Stomach (tissue), 8 donors: ENCODE measurements at regions not wholly inside any gene's neighbourhood (a gene's known extent, or its start where the extent isn't known, plus 50 kb on each side); places are given as distances from the start of the nearest gene placed in this dataset.

Experiments used
- DNase-seq, 2 donors: peaks; one replicate each; pipeline versions ENCODE4 v3.0.0 to v3.0.0-alpha.2; 2013 to 2019
- H3K27ac ChIP-seq, 5 donors: fragments of 200-600 bp in 4 of 5; sonication (generic) in 4 of 5; one replicate each; pipeline ENCODE4 v1.5.1; 2013 to 2019; ENCODE audit warnings: mild to moderate bottlenecking in 1 of 5, moderate library complexity in 1 of 5
- H3K27me3 ChIP-seq, 3 donors: fragments of 200-600 bp; sonication (generic); one replicate each; pipeline ENCODE4 v1.5.1; 2017 to 2019; ENCODE audit warnings: mixed run types in 1 of 3
- H3K36me3 ChIP-seq, 4 donors: fragments of 200-600 bp; sonication (generic); 1 replicate in 3 of 4; 2 replicates in 1 of 4; pipeline ENCODE4 v1.5.1; 2016 to 2019
- H3K4me1 ChIP-seq, 4 donors: fragments of 200-600 bp; sonication (generic); one replicate each; pipeline ENCODE4 v1.5.1; 2016 to 2019
- H3K4me3 ChIP-seq, 4 donors: fragments of 200-600 bp; sonication (generic) in 3 of 4; one replicate each; pipeline ENCODE4 v1.5.1; 2016 to 2019; ENCODE audit warnings: mild to moderate bottlenecking in 1 of 4
- H3K9me3 ChIP-seq, 4 donors: fragments of 200-600 bp; sonication (generic); one replicate each; pipeline ENCODE4 v1.5.1; 2016 to 2019
- EP300 ChIP-seq: sonication (generic); formaldehyde crosslinking; IDR thresholded peaks from one replicate; pipeline ENCODE4 v1.6.1; 2017; ENCODE audit warnings: antibody characterized with exemption
- POLR2A ChIP-seq, 4 donors: fragments of 450-650 bp; IDR thresholded peaks; one replicate each; pipeline ENCODE4 v1.6.1; 2016; ENCODE audit warnings: antibody characterized with exemption in 4 of 4, control low read depth in 2 of 4, mild to moderate bottlenecking in 1 of 4, moderate library complexity in 1 of 4
- POLR2AphosphoS5 ChIP-seq, 3 donors: sonication (generic); formaldehyde crosslinking; IDR thresholded peaks; one replicate each; pipeline ENCODE4 v1.6.1; 2016; ENCODE audit warnings: antibody characterized with exemption in 3 of 3
- WGBS, 5 donors: extraction: QIAGEN DNeasy Blood & Tissue Kit in 3 of 5; methylation state at CpG; one replicate each; pipeline versions ENCODE4 v1.1.5 to v1.1.7; 2013 to 2018; 5-methylcytosine and 5-hydroxymethylcytosine counted together
- intact Hi-C: fragments of 100-400 bp; cut with DNase I; formaldehyde crosslinking; loops from one replicate; pipeline ENCODE4 v1.15.1; 2023; ENCODE audit warnings: low total_unique reads
- TF ChIP-seq, protein P1 (sequence below), 7 experiments: fragments of 450-650 bp in 4 of 7; fragments of 200-600 bp in 3 of 7; sonication (generic) in 3 of 7; IDR thresholded peaks; one replicate each; pipeline ENCODE4 v1.5.1; 2016 to 2019; ENCODE audit warnings: antibody characterized with exemption in 7 of 7, control low read depth in 2 of 7, mild to moderate bottlenecking in 1 of 7
- donor health status: healthy with polysubstance abuse.
- donor health status: Bipolar disorder and iron deficiency.
- donor health status: healthy.

DNA sequence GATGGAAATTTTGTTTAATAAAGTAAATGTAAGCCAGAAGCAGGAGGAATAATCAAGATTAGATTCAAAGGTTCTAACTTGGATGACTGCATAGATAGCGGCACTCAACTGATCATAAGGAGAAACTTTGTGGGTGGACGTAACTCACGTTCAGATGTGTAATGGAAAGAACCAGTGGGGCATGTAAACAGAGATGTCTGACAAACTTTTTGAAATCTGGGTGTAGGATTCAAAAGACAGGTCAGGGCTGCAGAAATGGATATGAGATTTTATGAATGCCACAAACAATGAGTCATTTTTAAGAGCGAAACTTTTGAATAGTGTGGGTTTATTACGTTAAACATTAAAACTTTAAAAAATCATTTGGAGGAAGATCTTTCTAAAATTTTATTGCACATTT lies 375.6 kb downstream of the GBA3 start:
- WGBS, 5 donors: 82 to 95% (median 94%) methylated on average over 5 of the region's 5 CpGs
- no peaks in the 10 kb centered on the region for H3K36me3 ChIP-seq
- H3K4me3 ChIP-seq: no peak overlapping the region
- no peaks in the 10 kb centered on the region for H3K27me3 ChIP-seq
- DNase-seq: no peak
- H3K9me3 ChIP-seq: no peaks in the 10 kb centered on the region
- intact Hi-C loops: no loop called here
- H3K27ac ChIP-seq: no peak overlapping the region
- H3K4me1 ChIP-seq: no peaks in the 10 kb centered on the region
- TF ChIP-seq EP300 (no peak), POLR2A (IDR thresholded peaks at IDR 0.05) (no peak)
- TF ChIP-seq, protein P1, sequence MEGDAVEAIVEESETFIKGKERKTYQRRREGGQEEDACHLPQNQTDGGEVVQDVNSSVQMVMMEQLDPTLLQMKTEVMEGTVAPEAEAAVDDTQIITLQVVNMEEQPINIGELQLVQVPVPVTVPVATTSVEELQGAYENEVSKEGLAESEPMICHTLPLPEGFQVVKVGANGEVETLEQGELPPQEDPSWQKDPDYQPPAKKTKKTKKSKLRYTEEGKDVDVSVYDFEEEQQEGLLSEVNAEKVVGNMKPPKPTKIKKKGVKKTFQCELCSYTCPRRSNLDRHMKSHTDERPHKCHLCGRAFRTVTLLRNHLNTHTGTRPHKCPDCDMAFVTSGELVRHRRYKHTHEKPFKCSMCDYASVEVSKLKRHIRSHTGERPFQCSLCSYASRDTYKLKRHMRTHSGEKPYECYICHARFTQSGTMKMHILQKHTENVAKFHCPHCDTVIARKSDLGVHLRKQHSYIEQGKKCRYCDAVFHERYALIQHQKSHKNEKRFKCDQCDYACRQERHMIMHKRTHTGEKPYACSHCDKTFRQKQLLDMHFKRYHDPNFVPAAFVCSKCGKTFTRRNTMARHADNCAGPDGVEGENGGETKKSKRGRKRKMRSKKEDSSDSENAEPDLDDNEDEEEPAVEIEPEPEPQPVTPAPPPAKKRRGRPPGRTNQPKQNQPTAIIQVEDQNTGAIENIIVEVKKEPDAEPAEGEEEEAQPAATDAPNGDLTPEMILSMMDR (IDR thresholded peaks at IDR 0.05): no peak

DNA sequence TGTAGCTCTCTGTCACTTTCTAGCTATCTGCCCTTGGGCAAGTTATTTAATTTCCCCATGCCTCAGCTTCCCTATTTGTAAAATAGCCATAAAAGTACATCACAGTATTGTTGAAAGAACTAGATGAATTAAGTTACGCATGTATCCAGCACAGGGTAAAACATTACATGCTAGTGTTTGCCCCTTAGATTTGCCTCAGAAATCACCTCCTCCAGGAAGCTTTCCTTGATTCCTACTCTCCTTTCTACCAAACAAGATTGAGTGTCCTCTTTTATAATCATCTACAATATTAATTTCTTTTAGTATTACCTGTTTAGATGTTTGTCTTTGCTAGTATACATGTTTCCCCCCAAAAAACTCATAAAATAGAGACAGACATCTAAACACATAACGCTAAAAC lies 369.5 kb downstream of the GBA3 start:
- no peaks in the 10 kb centered on the region for H3K4me1 ChIP-seq

DNA sequence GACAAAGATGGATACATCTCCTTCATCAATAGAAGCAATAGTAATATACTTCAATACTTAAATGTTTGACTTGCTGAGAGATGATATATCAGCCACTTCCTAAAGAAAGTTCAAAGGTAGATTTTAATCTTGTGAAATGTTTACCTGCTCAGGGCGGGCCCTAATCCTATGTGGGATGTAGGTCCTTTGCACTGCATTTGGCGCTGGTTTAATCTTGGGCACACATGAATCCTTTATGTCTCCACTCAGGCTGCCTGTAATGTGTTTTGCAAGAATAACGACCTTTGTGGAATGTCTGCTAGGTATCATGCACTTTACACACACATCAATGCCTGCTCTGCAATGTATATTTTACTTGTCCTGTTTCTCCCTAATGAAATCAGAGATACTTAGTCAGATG lies 368.7 kb downstream of the GBA3 start:
- H3K27me3 ChIP-seq: no peaks in the 10 kb centered on the region
- H3K36me3 ChIP-seq: no peaks in the 10 kb centered on the region
- H3K27ac ChIP-seq: no peak overlapping the region
- no peaks in the 10 kb centered on the region for H3K9me3 ChIP-seq
- no peaks in the 10 kb centered on the region for H3K4me1 ChIP-seq
- no peak overlapping the region for H3K4me3 ChIP-seq
- 16 to 50% (median 28%) methylated on average over 3 of the region's 3 CpGs for WGBS, 5 donors
- intact Hi-C loops: no loop called here
- TF ChIP-seq EP300 (no peak), POLR2A (IDR thresholded peaks at IDR 0.05) (no peak), POLR2AphosphoS5 (IDR thresholded peaks at IDR 0.05) (no peak)
- TF ChIP-seq, protein P1 (IDR thresholded peaks at IDR 0.05): no peak
- DNase-seq: peak in 1 of 2 donors; percentile 10

More for the DNA sequence above, 369.5 kb downstream of the GBA3 start:
- Histone ChIP-seq H3K9me3 (no peaks in the 10 kb centered on the region), H3K36me3 (no peaks in the 10 kb centered on the region), H3K27me3 (no peaks in the 10 kb centered on the region), H3K27ac (no peak overlapping the region), H3K4me3 (no peak overlapping the region)
- WGBS, 5 donors: 90 to 97% (median 94%) methylated on average over 2 of the region's 2 CpGs
- TF ChIP-seq EP300: no peak
- TF ChIP-seq, protein P1 (IDR thresholded peaks at IDR 0.05): no peak
- TF ChIP-seq POLR2AphosphoS5 (IDR thresholded peaks at IDR 0.05): no peak
- TF ChIP-seq POLR2A (IDR thresholded peaks at IDR 0.05): no peak
- intact Hi-C loops: no loop called here
- DNase-seq: no peak

DNA sequence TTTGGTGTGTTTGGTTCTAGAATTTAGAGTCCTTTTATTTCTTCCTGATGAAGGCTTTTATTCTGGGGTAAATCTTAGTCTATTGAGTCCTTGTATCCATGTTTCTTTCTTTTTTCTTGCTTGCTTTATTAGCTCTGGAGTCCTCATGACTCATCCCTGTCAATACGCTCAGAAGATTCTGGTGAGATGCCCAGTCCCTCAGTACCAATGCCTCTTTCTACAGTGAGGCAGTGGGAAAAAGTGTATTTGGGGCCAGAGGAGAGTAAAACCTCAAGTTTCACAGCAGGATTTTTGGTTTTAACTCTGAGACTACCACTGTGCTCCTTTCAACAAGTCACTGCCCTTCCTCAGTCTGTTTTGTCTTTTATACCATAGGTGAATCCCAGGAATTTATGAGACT lies 368.0 kb downstream of the GBA3 start:
- no peak for DNase-seq
- intact Hi-C loops: no loop called here
- TF ChIP-seq POLR2AphosphoS5 (IDR thresholded peaks at IDR 0.05): no peak
- TF ChIP-seq EP300: no peak
- TF ChIP-seq, protein P1 (IDR thresholded peaks at IDR 0.05): no peak
- TF ChIP-seq POLR2A (IDR thresholded peaks at IDR 0.05): no peak
- Histone ChIP-seq H3K27me3 (no peaks in the 10 kb centered on the region), H3K27ac (no peak overlapping the region), H3K36me3 (no peaks in the 10 kb centered on the region), H3K4me1 (no peaks in the 10 kb centered on the region), H3K4me3 (no peak overlapping the region), H3K9me3 (no peaks in the 10 kb centered on the region)
- 62 to 88% (median 80%) methylated on average over 1 of the region's 1 CpG for WGBS, 5 donors
